H1 (cell line): ENCODE measurements at regions not wholly inside any gene's neighbourhood (a gene's known extent, or its start where the extent isn't known, plus 50 kb on each side); places are given as distances from the start of the nearest gene placed in this dataset.

Source experiments
- EZH2 ChIP-seq: fragments of 200-600 bp; sonication (generic); IDR thresholded peaks from 2 replicates; pipeline ENCODE4 v1.7.1; 2012; ENCODE audit warnings: low read depth, mild to moderate bottlenecking, moderate library complexity, low read length, inconsistent platforms; ENCODE audit not compliant: severe bottlenecking
- JUN ChIP-seq: IDR thresholded peaks from 2 replicates; pipeline ENCODE4 v1.6.1; 2011; ENCODE audit warnings: low read depth, mild to moderate bottlenecking, improper control_type of control experiment, low read length
- SP2 ChIP-seq: IDR thresholded peaks from 2 replicates; pipeline ENCODE4 v1.6.1; 2012; ENCODE audit warnings: mild to moderate bottlenecking, low read length, inconsistent platforms

GRCh38 chr13:73428137-73428536, 369.3 kb downstream of the KLF5 start (continued):
- TF ChIP-seq EZH2 = no peak
- no peak for TF ChIP-seq SP2
- TF ChIP-seq JUN = no peak
